ENCODE measurements at regions not wholly inside any gene's neighbourhood (a gene's known extent, or its start where the extent isn't known, plus 50 kb on each side); places are given as distances from the start of the nearest gene placed in this dataset.

GRCh38 chr3:190710723-190711122, 151.8 kb downstream of the GMNC start:
- no peak overlapping the region for H3K4me2 ChIP-seq (ENCODE audit: insufficient read depth in 1 of 2, low read depth in 2 of 2, low read length in 2 of 2)
- CTCF ChIA-PET (ENCODE audit: partially characterized antibody) = interaction anchor here (0.6 to 2.0 kb wide), 4 partner anchors 10 to 64 kb away, joined by 3 to 11 read pairs (median 4); no protein-coding TSS in a partner anchor
- FAIRE-seq = no peak

More at GRCh38 chr3:190710723-190711122, 151.8 kb downstream of the GMNC start:
- Histone ChIP-seq H2AK5ac (ENCODE audit: low read depth, low read length) (no peak overlapping the region), H2BK20ac (ENCODE audit: low read length) (no peak overlapping the region), H2BK5ac (ENCODE audit: low read depth, low read length) (no peak overlapping the region), H3K23me2 (ENCODE audit: low read depth, low read length) (no peaks in the 10 kb centered on the region), H3K14ac (ENCODE audit: insufficient read length) (no peak overlapping the region), H3K9ac (replicated peaks in 1 of 4; ENCODE audit: extremely low read depth in 1 of 4, low read depth in 3 of 4, low read length in 3 of 4) (no peak overlapping the region), H4K8ac (ENCODE audit: extremely low read depth, insufficient read depth, low read length) (no peak overlapping the region), H3K4me3 (ENCODE audit: extremely low read depth in 1 of 4, insufficient read depth in 2 of 4, low read depth in 3 of 4, low read length in 4 of 4) (no peak overlapping the region), H3K9me3 (ENCODE audit: insufficient read depth in 2 of 2, low read depth in 1 of 2, low read length in 1 of 2) (no peaks in the 10 kb centered on the region), H3K36me3 (ENCODE audit: control insufficient read depth in 2 of 4, insufficient read depth in 4 of 4, low read length in 3 of 4) (no peaks in the 10 kb centered on the region), H2BK12ac (ENCODE audit: low read depth, low read length) (no peak overlapping the region), H3K18ac (ENCODE audit: extremely low read depth, low read length) (no peak overlapping the region), H3K27me3 (replicated peaks in 1 of 4; ENCODE audit: control insufficient read depth in 3 of 4, extremely low read depth in 1 of 4, insufficient read depth in 3 of 4, low read length in 3 of 4) (no peaks in the 10 kb centered on the region; a peak in 1 of 7 replicates), H2AFZ (ENCODE audit: low read length) (no peak overlapping the region; the same call in 1 of the 2 replicates), H4K5ac (ENCODE audit: insufficient read length, low read depth, low read length) (no peak overlapping the region), H3K4ac (replicated peaks; ENCODE audit: insufficient read length, low read depth, low read length) (no peak overlapping the region), H4K20me1 (replicated peaks in 1 of 2; ENCODE audit: control insufficient read depth in 1 of 2, insufficient read depth in 2 of 2, low read length in 2 of 2) (no peaks in the 10 kb centered on the region), H3K23ac (ENCODE audit: insufficient read length) (no peak overlapping the region), H3K79me2 (ENCODE audit: control insufficient read depth in 1 of 2, insufficient read depth in 2 of 2, low read length in 2 of 2) (no peaks in the 10 kb centered on the region), H3K79me1 (ENCODE audit: low read depth, low read length) (no peaks in the 10 kb centered on the region), H3K4me1 (replicated peaks in 1 of 4; ENCODE audit: control insufficient read depth in 3 of 4, insufficient read depth in 4 of 4, low read length in 3 of 4) (peaks cover 0 to 5% (median 2%) of the 10 kb centered on the region in 4 experiments; a peak in 2 of 7 replicates), H3K27ac (ENCODE audit: low read depth, low read length) (no peak overlapping the region), H2BK120ac (replicated peaks; ENCODE audit: low read depth, low read length) (no peak overlapping the region), H3K56ac (replicated peaks; ENCODE audit: insufficient read length, low read depth, low read length) (no peak overlapping the region), H4K91ac (replicated peaks; ENCODE audit: insufficient read length, low read length) (no peak overlapping the region), H2BK15ac (ENCODE audit: low read length) (no peak overlapping the region)
- POLR2A ChIA-PET (ENCODE audit: partially characterized antibody) = no interaction called here
- no peak for TF ChIP-seq KDM1A (IDR thresholded peaks at IDR 0.05; ENCODE audit: borderline replicate concordance, low read length)
- no peak for TF ChIP-seq POU5F1 (IDR thresholded peaks at IDR 0.05; ENCODE audit: low read depth, low read length)
- TF ChIP-seq KDM5A (IDR thresholded peaks at IDR 0.05; ENCODE audit: low read length) = no peak
- TF ChIP-seq EGR1 (IDR thresholded peaks at IDR 0.05; ENCODE audit: borderline replicate concordance, low read depth, low read length) = no peak
- TF ChIP-seq, protein P1, sequence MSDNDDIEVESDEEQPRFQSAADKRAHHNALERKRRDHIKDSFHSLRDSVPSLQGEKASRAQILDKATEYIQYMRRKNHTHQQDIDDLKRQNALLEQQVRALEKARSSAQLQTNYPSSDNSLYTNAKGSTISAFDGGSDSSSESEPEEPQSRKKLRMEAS (IDR thresholded peaks at IDR 0.05) = no peak
- no peak for TF ChIP-seq FOSL1 (IDR thresholded peaks at IDR 0.05; ENCODE audit: insufficient read depth, low read depth, low read length)
- TF ChIP-seq, protein P2, sequence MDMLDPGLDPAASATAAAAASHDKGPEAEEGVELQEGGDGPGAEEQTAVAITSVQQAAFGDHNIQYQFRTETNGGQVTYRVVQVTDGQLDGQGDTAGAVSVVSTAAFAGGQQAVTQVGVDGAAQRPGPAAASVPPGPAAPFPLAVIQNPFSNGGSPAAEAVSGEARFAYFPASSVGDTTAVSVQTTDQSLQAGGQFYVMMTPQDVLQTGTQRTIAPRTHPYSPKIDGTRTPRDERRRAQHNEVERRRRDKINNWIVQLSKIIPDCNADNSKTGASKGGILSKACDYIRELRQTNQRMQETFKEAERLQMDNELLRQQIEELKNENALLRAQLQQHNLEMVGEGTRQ (IDR thresholded peaks at IDR 0.05; ENCODE audit: low read length) = no peak
- no peak for TF ChIP-seq TCF12 (IDR thresholded peaks at IDR 0.05; ENCODE audit: low read depth, low read length)
- TF ChIP-seq SP2 (IDR thresholded peaks at IDR 0.05; ENCODE audit: low read length) = no peak
- TF ChIP-seq JUND (IDR thresholded peaks at IDR 0.05; ENCODE audit: low read length) = no peak
- no peak for DNase-seq (ENCODE audit: low read depth in 1 of 2, low spot score in 2 of 2)
- WGBS, 2 experiments (ENCODE audit: extremely low coverage in 1 of 2, insufficient coverage in 1 of 2, insufficient read length in 1 of 2, insufficient replicate concordance in 2 of 2, low coverage in 1 of 2, low lambda C conversion rate in 2 of 2, missing lambda C conversion rate in 1 of 2) = 86% methylated on average over 3 of the region's 3 CpGs; no CpG with 5 or more reads in 1 of the 2 experiments

Measured in H1 (cell line).